Activated T-helper 1 cell treated with anti-CD3 and anti-CD28 coated beads, Interleukin-12 subunit alpha, Interleukin-12 subunit beta, Interleukin-2, Interleukin-4 antibody, amounts not matched to agents 30 ng/mL and 10 ng/mL and 1 ng/mL, durations not matched to agents 14 hours and 24 hours and 36 hours (primary cell): ENCODE measurements at regions not wholly inside any gene's neighbourhood (a gene's known extent, or its start where the extent isn't known, plus 50 kb on each side); places are given as distances from the start of the nearest gene placed in this dataset.

Experiments
- DNase-seq: peaks from one replicate; pipeline ENCODE4 v3.0.0; 2021; ENCODE audit warnings: low spot score
- H3K27ac Mint-ChIP-seq: one replicate; pipeline ENCODE4 v1.8.0; 2021; ENCODE audit warnings: mild to moderate bottlenecking, mixed read lengths
- H3K27me3 Mint-ChIP-seq: one replicate; pipeline ENCODE4 v1.8.0; 2022; ENCODE audit warnings: mild to moderate bottlenecking, moderate library complexity, mixed read lengths; ENCODE audit not compliant: insufficient read depth
- H3K36me3 Mint-ChIP-seq: one replicate; pipeline ENCODE4 v1.8.0; 2021; ENCODE audit warnings: low read depth, mixed read lengths
- H3K4me1 Mint-ChIP-seq: one replicate; pipeline ENCODE4 v1.8.0; 2021; ENCODE audit warnings: low read depth, mixed read lengths
- H3K4me3 Mint-ChIP-seq: one replicate; pipeline ENCODE4 v1.8.0; 2021; ENCODE audit warnings: mild to moderate bottlenecking, moderate library complexity, mixed read lengths
- H3K9me3 Mint-ChIP-seq: one replicate; pipeline ENCODE4 v1.8.0; 2021; ENCODE audit warnings: mixed read lengths
- intact Hi-C: fragments of 100-400 bp; cut with micrococcal nuclease; formaldehyde crosslinking; loops from one replicate; pipeline ENCODE4 v1.15.1; 2024

- H3K27ac Mint-ChIP-seq = no peak overlapping the region
- H3K4me3 Mint-ChIP-seq = no peak overlapping the region
- intact Hi-C loops = loop anchor here (10.0 kb wide), 1 partner anchor 825 kb away; no protein-coding TSS in a partner anchor
- no peaks in the 10 kb centered on the region for H3K36me3 Mint-ChIP-seq
- H3K27me3 Mint-ChIP-seq = no peaks in the 10 kb centered on the region
- no peaks in the 10 kb centered on the region for H3K9me3 Mint-ChIP-seq
- DNase-seq = no peak
- no peaks in the 10 kb centered on the region for H3K4me1 Mint-ChIP-seq
These were observed 1034.8 kb downstream of the MAT2B start for GRCh38 chr5:164540174-164540573.

GRCh38 chr5:164545507-164545906, 1040.1 kb downstream of the MAT2B start:
- DNase-seq = no peak
- Mint-ChIP-seq H3K4me3 (no peak overlapping the region), H3K27ac (no peak overlapping the region), H3K9me3 (no peaks in the 10 kb centered on the region), H3K4me1 (no peaks in the 10 kb centered on the region), H3K36me3 (no peaks in the 10 kb centered on the region), H3K27me3 (no peaks in the 10 kb centered on the region)
- intact Hi-C loops = loop anchor here (10.0 kb wide), 1 partner anchor 819 kb away; no protein-coding TSS in a partner anchor

GRCh38 chr5:164553851-164554250, 1048.4 kb downstream of the MAT2B start:
- H3K4me3 Mint-ChIP-seq = no peak overlapping the region

GRCh38 chr5:164555809-164556208, 1050.4 kb downstream of the MAT2B start:
- Mint-ChIP-seq H3K4me1 (no peaks in the 10 kb centered on the region), H3K36me3 (no peaks in the 10 kb centered on the region), H3K9me3 (peaks cover 4% of the 10 kb centered on the region), H3K27me3 (no peaks in the 10 kb centered on the region), H3K4me3 (no peak overlapping the region), H3K27ac (no peak overlapping the region)
- intact Hi-C loops = no loop called here
- no peak for DNase-seq

More at GRCh38 chr5:164553851-164554250, 1048.4 kb downstream of the MAT2B start:
- Mint-ChIP-seq H3K9me3 (peaks cover 4% of the 10 kb centered on the region), H3K27ac (no peak overlapping the region), H3K36me3 (no peaks in the 10 kb centered on the region), H3K27me3 (no peaks in the 10 kb centered on the region), H3K4me1 (no peaks in the 10 kb centered on the region)
- intact Hi-C loops = no loop called here
- no peak for DNase-seq

- Mint-ChIP-seq H3K36me3 (no peaks in the 10 kb centered on the region), H3K27me3 (no peaks in the 10 kb centered on the region), H3K4me3 (no peak overlapping the region), H3K4me1 (no peaks in the 10 kb centered on the region), H3K27ac (no peak overlapping the region), H3K9me3 (peaks cover 4% of the 10 kb centered on the region)
- no peak for DNase-seq
- intact Hi-C loops = no loop called here
These were observed 1054.8 kb downstream of the MAT2B start for GRCh38 chr5:164560216-164560615.

GRCh38 chr5:164561933-164562872, 1056.8 kb downstream of the MAT2B start:
- DNase-seq = no peak
- no peaks in the 10 kb centered on the region for H3K9me3 Mint-ChIP-seq
- H3K27me3 Mint-ChIP-seq = no peaks in the 10 kb centered on the region
- no peaks in the 10 kb centered on the region for H3K36me3 Mint-ChIP-seq
- intact Hi-C loops = no loop called here
- H3K4me1 Mint-ChIP-seq = no peaks in the 10 kb centered on the region
- H3K4me3 Mint-ChIP-seq = no peak overlapping the region
- no peak overlapping the region for H3K27ac Mint-ChIP-seq

- Mint-ChIP-seq H3K27ac (no peak overlapping the region), H3K36me3 (no peaks in the 10 kb centered on the region), H3K27me3 (no peaks in the 10 kb centered on the region), H3K9me3 (no peaks in the 10 kb centered on the region), H3K4me1 (no peaks in the 10 kb centered on the region), H3K4me3 (no peak overlapping the region)
- intact Hi-C loops = no loop called here
- no peak for DNase-seq
These were observed 1058.0 kb downstream of the MAT2B start for GRCh38 chr5:164563370-164563769.

- H3K9me3 Mint-ChIP-seq = no peaks in the 10 kb centered on the region
- no peak for DNase-seq
- no peaks in the 10 kb centered on the region for H3K27me3 Mint-ChIP-seq
- no peaks in the 10 kb centered on the region for H3K36me3 Mint-ChIP-seq
- no peak overlapping the region for H3K27ac Mint-ChIP-seq
- no peak overlapping the region for H3K4me3 Mint-ChIP-seq
- no peaks in the 10 kb centered on the region for H3K4me1 Mint-ChIP-seq
- intact Hi-C loops = no loop called here
These were observed 1068.0 kb downstream of the MAT2B start for GRCh38 chr5:164573397-164573796.

- no peaks in the 10 kb centered on the region for H3K4me1 Mint-ChIP-seq
- no peak overlapping the region for H3K4me3 Mint-ChIP-seq
- intact Hi-C loops = no loop called here
- DNase-seq = no peak
- no peak overlapping the region for H3K27ac Mint-ChIP-seq
- H3K27me3 Mint-ChIP-seq = no peaks in the 10 kb centered on the region
- H3K36me3 Mint-ChIP-seq = no peaks in the 10 kb centered on the region
- no peaks in the 10 kb centered on the region for H3K9me3 Mint-ChIP-seq
These were observed 1071.8 kb downstream of the MAT2B start for GRCh38 chr5:164577201-164577600.

- no peaks in the 10 kb centered on the region for H3K9me3 Mint-ChIP-seq
- H3K27me3 Mint-ChIP-seq = no peaks in the 10 kb centered on the region
- no peaks in the 10 kb centered on the region for H3K4me1 Mint-ChIP-seq
- intact Hi-C loops = no loop called here
- no peak overlapping the region for H3K27ac Mint-ChIP-seq
- no peak for DNase-seq
- no peaks in the 10 kb centered on the region for H3K36me3 Mint-ChIP-seq
- no peak overlapping the region for H3K4me3 Mint-ChIP-seq
These were observed 1072.3 kb downstream of the MAT2B start for GRCh38 chr5:164577742-164578141.

- Mint-ChIP-seq H3K4me1 (no peaks in the 10 kb centered on the region), H3K27me3 (no peaks in the 10 kb centered on the region), H3K9me3 (no peaks in the 10 kb centered on the region), H3K4me3 (no peak overlapping the region), H3K27ac (no peak overlapping the region), H3K36me3 (no peaks in the 10 kb centered on the region)
- intact Hi-C loops = no loop called here
- DNase-seq = no peak
These were observed 1073.0 kb downstream of the MAT2B start for GRCh38 chr5:164578401-164578800.

- Mint-ChIP-seq H3K36me3 (no peaks in the 10 kb centered on the region), H3K9me3 (no peaks in the 10 kb centered on the region), H3K4me3 (no peak overlapping the region), H3K27me3 (no peaks in the 10 kb centered on the region), H3K4me1 (no peaks in the 10 kb centered on the region), H3K27ac (no peak overlapping the region)
- intact Hi-C loops = no loop called here
- DNase-seq = no peak
These were observed 1073.5 kb downstream of the MAT2B start for GRCh38 chr5:164578911-164579310.

- Mint-ChIP-seq H3K4me1 (no peaks in the 10 kb centered on the region), H3K36me3 (no peaks in the 10 kb centered on the region), H3K27me3 (no peaks in the 10 kb centered on the region), H3K9me3 (no peaks in the 10 kb centered on the region), H3K27ac (no peak overlapping the region), H3K4me3 (no peak overlapping the region)
- DNase-seq = no peak
- intact Hi-C loops = no loop called here
These were observed 1074.7 kb downstream of the MAT2B start for GRCh38 chr5:164580155-164580554.
